HG03520 (cell line): ENCODE measurements at regions not wholly inside any gene's neighbourhood (a gene's known extent, or its start where the extent isn't known, plus 50 kb on each side); places are given as distances from the start of the nearest gene placed in this dataset.

Source experiments
- ATAC-seq: cut with Tn5 transposase; IDR thresholded peaks from one replicate; pipeline ENCODE4 v1.9.1; 2021; ENCODE audit warnings: mild to moderate bottlenecking, moderate library complexity; ENCODE audit not compliant: unreplicated experiment

- no peak for ATAC-seq
Measured at GRCh38 chr15:92304223-92304975, 89.3 kb upstream of the ST8SIA2 start.

- ATAC-seq: no peak
Measured at GRCh38 chr15:92305343-92305742, 88.3 kb upstream of the ST8SIA2 start.

GRCh38 chr15:92306663-92307062 is 87.0 kb upstream of the ST8SIA2 start:
- no peak for ATAC-seq

GRCh38 chr15:92315144-92315543 is 78.5 kb upstream of the ST8SIA2 start:
- ATAC-seq: no peak

- no peak for ATAC-seq
Measured at GRCh38 chr15:92315595-92316211, 78.0 kb upstream of the ST8SIA2 start.

GRCh38 chr15:92316586-92317295 is 76.9 kb upstream of the ST8SIA2 start:
- ATAC-seq: no peak

GRCh38 chr15:92320012-92320699 is 73.5 kb upstream of the ST8SIA2 start:
- ATAC-seq: no peak

- ATAC-seq: no peak
Measured at GRCh38 chr15:92322566-92323355, 70.9 kb upstream of the ST8SIA2 start.

- ATAC-seq: no peak
Measured at GRCh38 chr15:92323525-92323924, 70.2 kb upstream of the ST8SIA2 start.

GRCh38 chr15:92324101-92324963 is 69.3 kb upstream of the ST8SIA2 start:
- no peak for ATAC-seq

- no peak for ATAC-seq
Measured at GRCh38 chr15:92326236-92326635, 67.4 kb upstream of the ST8SIA2 start.

GRCh38 chr15:92327033-92327432 is 66.6 kb upstream of the ST8SIA2 start:
- no peak for ATAC-seq

GRCh38 chr15:92328207-92328606 is 65.5 kb upstream of the ST8SIA2 start:
- ATAC-seq: no peak

- ATAC-seq: no peak
Measured at GRCh38 chr15:92332125-92332899, 61.4 kb upstream of the ST8SIA2 start.

- no peak for ATAC-seq
Measured at GRCh38 chr15:92333709-92334108, 60.0 kb upstream of the ST8SIA2 start.

GRCh38 chr15:92336419-92336987 is 57.2 kb upstream of the ST8SIA2 start:
- ATAC-seq: no peak

GRCh38 chr15:92339361-92339760 is 54.3 kb upstream of the ST8SIA2 start:
- no peak for ATAC-seq
